Fibroblast of villous mesenchyme (primary cell): ENCODE measurements at regions not wholly inside any gene's neighbourhood (a gene's known extent, or its start where the extent isn't known, plus 50 kb on each side); places are given as distances from the start of the nearest gene placed in this dataset.

Source experiments
- DNase-seq: peaks from one replicate; pipeline ENCODE4 v3.0.0-alpha.2; 2010; ENCODE audit warnings: low read depth
- H3K4me3 ChIP-seq: 2 replicates; pipeline ENCODE4 v1.5.1; 2011; ENCODE audit warnings: low read depth, mild to moderate bottlenecking, low read length
- CTCF ChIP-seq: IDR thresholded peaks from 2 replicates; pipeline ENCODE4 v1.5.1; 2012; ENCODE audit warnings: low read depth, mild to moderate bottlenecking, low read length; ENCODE audit not compliant: insufficient read depth

GRCh38 chr1:189141056-189141455 lies 1336.6 kb downstream of the BRINP3 start:
- TF ChIP-seq CTCF, result no peak
- no peak for DNase-seq
- H3K4me3 ChIP-seq, result no peak overlapping the region

GRCh38 chr1:189149547-189150375 lies 1327.9 kb downstream of the BRINP3 start:
- no peak for DNase-seq
- TF ChIP-seq CTCF, result no peak

DNA sequence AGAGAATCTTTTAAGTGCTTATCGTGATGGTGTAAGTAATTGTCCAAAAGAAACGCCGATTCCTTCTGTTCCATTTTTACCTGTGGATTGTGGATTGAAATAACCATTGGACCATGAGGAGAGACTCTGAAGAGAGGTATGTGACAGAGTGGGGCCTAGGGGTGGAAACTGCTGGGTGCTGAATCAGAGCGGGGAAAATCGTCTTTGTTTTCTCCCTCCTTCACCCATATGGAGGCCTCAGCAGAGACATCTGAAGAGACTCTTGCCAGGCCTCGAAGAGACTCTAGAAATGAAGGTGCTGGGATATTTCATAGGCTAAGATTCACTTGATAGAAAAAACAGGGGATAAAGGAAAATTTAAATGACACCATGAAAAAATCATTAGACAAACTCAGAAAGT lies 1327.0 kb downstream of the BRINP3 start:
- DNase-seq, result no peak
- H3K4me3 ChIP-seq, result no peak overlapping the region
- TF ChIP-seq CTCF, result no peak

More at GRCh38 chr1:189149547-189150375, 1327.9 kb downstream of the BRINP3 start:
- H3K4me3 ChIP-seq, result no peak overlapping the region

DNA sequence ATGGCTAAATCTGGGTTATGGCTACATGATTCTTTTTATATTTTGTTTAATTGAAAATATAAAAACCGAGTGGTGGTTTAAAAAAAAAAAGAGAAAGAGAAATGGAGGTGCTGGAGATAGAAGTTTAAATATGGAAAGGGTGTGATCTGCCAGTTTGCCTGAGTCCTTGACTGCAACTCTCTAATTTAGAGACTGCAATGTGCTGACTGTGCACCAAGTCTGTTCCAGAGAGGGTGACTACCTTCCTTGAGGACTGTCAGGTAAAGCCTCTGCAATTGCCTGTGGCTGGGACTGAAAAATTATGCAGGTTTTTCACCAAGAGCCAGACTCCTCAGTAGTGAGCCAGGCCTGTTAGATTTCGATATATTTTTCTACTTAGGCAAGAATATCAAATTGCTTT lies 1326.3 kb downstream of the BRINP3 start:
- no peak for TF ChIP-seq CTCF
- DNase-seq, result no peak
- no peak overlapping the region for H3K4me3 ChIP-seq

DNA sequence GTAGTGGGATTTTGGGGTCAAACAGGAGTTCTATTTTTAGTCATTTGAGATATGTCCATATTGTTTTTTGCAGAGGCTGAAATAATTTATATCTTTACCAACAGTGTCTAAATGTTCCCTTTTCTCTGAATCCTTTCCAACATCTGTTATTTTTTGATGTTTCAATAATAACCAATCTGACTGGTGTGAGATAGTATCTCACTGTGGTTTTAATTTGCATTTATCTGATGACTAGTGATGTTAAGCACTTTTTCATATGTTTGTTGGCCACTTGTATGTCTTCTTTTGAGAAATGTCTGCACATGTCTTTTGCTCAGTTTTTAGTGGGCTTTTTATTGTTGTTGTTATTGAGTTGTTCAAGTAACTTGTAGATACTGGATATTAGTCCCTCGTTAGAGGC lies 1325.0 kb downstream of the BRINP3 start:
- no peak for TF ChIP-seq CTCF
- no peak for DNase-seq
- H3K4me3 ChIP-seq, result no peak overlapping the region

DNA sequence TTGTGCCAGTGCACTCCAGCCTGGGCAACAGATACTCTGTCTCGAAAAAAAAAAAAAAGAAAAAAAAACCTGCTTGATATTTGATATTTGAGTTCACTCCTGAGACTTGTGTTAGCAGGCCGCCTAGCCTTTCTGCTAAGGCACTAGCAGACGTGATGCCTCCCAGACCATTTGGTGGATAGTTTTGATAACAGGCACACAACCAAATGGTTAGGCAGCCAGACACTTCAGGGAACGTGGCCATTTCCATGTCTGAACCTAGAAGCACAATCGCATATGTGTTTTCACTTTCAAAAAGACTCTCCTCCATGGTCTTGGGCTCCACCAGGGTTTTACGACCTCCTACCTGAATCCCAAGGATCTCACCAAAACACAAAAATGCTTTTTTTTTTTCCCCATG lies 1319.5 kb downstream of the BRINP3 start:
- H3K4me3 ChIP-seq, result no peak overlapping the region
- no peak for DNase-seq
- TF ChIP-seq CTCF, result no peak

- no peak overlapping the region for H3K4me3 ChIP-seq
- DNase-seq, result no peak
- TF ChIP-seq CTCF, result no peak
Measured at GRCh38 chr1:189175889-189176288, 1301.8 kb downstream of the BRINP3 start.
